K562 (cell line): ENCODE measurements at regions not wholly inside any gene's neighbourhood (a gene's known extent, or its start where the extent isn't known, plus 50 kb on each side); places are given as distances from the start of the nearest gene placed in this dataset.

Experiments
- ATAC-seq: fragments of 200-7000 bp; cut with Tn5 transposase; 3 replicates; pipeline ENCODE4 v1.9.1; 2020; ENCODE audit warnings: moderate library complexity
- BruUV-seq: library from RNA; stranded (reverse); fragments of 400-500 nt; replicated peaks from 2 replicates; lab custom pipeline; 2021; lab: Mats Ljungman, UMichigan
- CTCF ChIA-PET: fragments of 300-600 bp; formaldehyde crosslinking; extraction: SDS; loops from one replicate; lab custom pipeline; 2021; ENCODE audit warnings: low intra/inter-chr PET ratio; lab: Yijun Ruan, JAX
- POLR2A ChIA-PET: fragments of 300-600, 350-650 bp; sonication (Branson Sonifier 250); formaldehyde crosslinking; extraction: SDS; loops from one replicate; lab custom pipeline; 2021; ENCODE audit warnings: antibody characterized with exemption, inconsistent platforms; lab: Yijun Ruan, JAX
- DNase-seq, 4 experiments: peaks; one replicate each; pipeline versions ENCODE4 v3.0.0 to v3.0.0-alpha.2; 2011 to 2018; ENCODE audit warnings: low spot score in 3 of 4, mixed read lengths in 3 of 4; ENCODE audit errors: extremely low read depth in 1 of 4
- FAIRE-seq: peaks from 2 replicates; lab custom pipeline; 2011; peaks lifted over from hg19 to GRCh38; lab: Jason Lieb, UNC
- H2AFZ ChIP-seq: 2 replicates; pipeline ENCODE4 v1.6.0; 2011; ENCODE audit warnings: low read depth, low read length, control low read depth, inconsistent platforms
- H3K27ac ChIP-seq: fragments of 200-600 bp; 3 replicates; pipeline ENCODE4 v1.8.0; 2011; ENCODE audit warnings: low read depth, mild to moderate bottlenecking, control low read depth, inconsistent platforms, low read length, moderate library complexity, mixed read lengths; ENCODE audit errors: extremely low read depth
- H3K27me3 ChIP-seq, 2 experiments: fragments of 300-600 bp in 1 of 2; 2 replicates in 1 of 2; 3 replicates in 1 of 2; pipeline versions ENCODE4 v1.6.0 to v1.8.0; 2011; ENCODE audit warnings: inconsistent platforms in 2 of 2, low read length in 2 of 2, mild to moderate bottlenecking in 1 of 2, mixed read lengths in 1 of 2, moderate library complexity in 1 of 2; ENCODE audit not compliant: control insufficient read depth in 2 of 2, insufficient read depth in 2 of 2
- H3K36me3 ChIP-seq: fragments of 300-600 bp; 3 replicates; pipeline ENCODE4 v1.8.0; 2011; ENCODE audit warnings: mild to moderate bottlenecking, low read length, inconsistent platforms; ENCODE audit not compliant: control insufficient read depth, insufficient read depth
- H3K4me1 ChIP-seq, 2 experiments: fragments of 200-600 bp in 1 of 2; replicated peaks in 1 of 2; 2 replicates in 1 of 2; 3 replicates in 1 of 2; pipeline versions ENCODE4 v1.5.1 to v1.8.0; 2011; ENCODE audit warnings: inconsistent platforms in 2 of 2, low read length in 2 of 2, mild to moderate bottlenecking in 1 of 2, mixed read lengths in 1 of 2, moderate library complexity in 1 of 2; ENCODE audit not compliant: control insufficient read depth in 2 of 2, insufficient read depth in 2 of 2
- H3K4me2 ChIP-seq: 2 replicates; pipeline ENCODE4 v1.6.1; 2011; ENCODE audit warnings: low read length, control low read depth, inconsistent platforms, mixed read lengths; ENCODE audit not compliant: insufficient read depth
- H3K4me3 ChIP-seq: fragments of 200-600 bp; sonication (generic), shearing (Covaris generic); 2 replicates; pipeline ENCODE4 v1.5.1; 2016; ENCODE audit warnings: control low read depth, inconsistent platforms
- H3K79me2 ChIP-seq: fragments of 200-600 bp; 3 replicates; pipeline ENCODE4 v1.8.0; 2011; ENCODE audit warnings: low read length, inconsistent platforms; ENCODE audit not compliant: control insufficient read depth, insufficient read depth
- H3K9ac ChIP-seq, 2 experiments: 2 replicates each; pipeline versions ENCODE4 v1.6.0 to v1.6.1; 2011; ENCODE audit warnings: low read depth in 2 of 2, low read length in 2 of 2, control low read depth in 1 of 2, inconsistent platforms in 1 of 2, mild to moderate bottlenecking in 1 of 2, mixed read lengths in 1 of 2; ENCODE audit not compliant: insufficient read depth in 1 of 2
- H3K9me1 ChIP-seq: one replicate; pipeline ENCODE4 v1.6.0; 2011; ENCODE audit warnings: inconsistent platforms, mild to moderate bottlenecking, low read length, moderate library complexity; ENCODE audit not compliant: control insufficient read depth, insufficient read depth
- H3K9me3 ChIP-seq: replicated peaks from 2 replicates; pipeline ENCODE4 v1.5.1; 2011; ENCODE audit warnings: low read depth, low read length, inconsistent platforms; ENCODE audit not compliant: control insufficient read depth, insufficient read depth
- H4K20me1 ChIP-seq: replicated peaks from 2 replicates; pipeline ENCODE4 v1.6.1; 2011; ENCODE audit warnings: low read length, inconsistent platforms, mixed read lengths; ENCODE audit not compliant: control insufficient read depth, insufficient read depth
- CBX3 ChIP-seq, 2 experiments: IDR thresholded peaks; 1 replicate in 1 of 2; 2 replicates in 1 of 2; pipeline ENCODE4 v1.6.1; 2012; ENCODE audit warnings: inconsistent platforms in 2 of 2, low read length in 2 of 2, borderline replicate concordance in 1 of 2, control low read depth in 1 of 2
- DNMT1 ChIP-seq: fragments of 450-650 bp; IDR thresholded peaks from 2 replicates; pipeline ENCODE4 v1.6.1; 2016; ENCODE audit warnings: antibody characterized with exemption, mild to moderate bottlenecking
- E4F1 ChIP-seq: fragments of 250-450 bp; sonication (Bioruptor Pico); IDR thresholded peaks from 2 replicates; pipeline ENCODE4 v1.5.0; 2021; ENCODE audit warnings: mild to moderate bottlenecking, borderline replicate concordance
- MEF2A ChIP-seq: IDR thresholded peaks from 2 replicates; pipeline ENCODE4 v1.6.1; 2011; ENCODE audit warnings: low read depth, mild to moderate bottlenecking, low read length, moderate library complexity; ENCODE audit not compliant: control insufficient read depth
- NUFIP1 ChIP-seq: fragments of 450-650 bp; IDR thresholded peaks from 2 replicates; pipeline ENCODE4 v1.6.1; 2018; ENCODE audit not compliant: partially characterized antibody
- POLR3A ChIP-seq: IDR thresholded peaks from 2 replicates; pipeline ENCODE4 v1.6.1; 2011; ENCODE audit warnings: borderline replicate concordance, mild to moderate bottlenecking, moderate library complexity; ENCODE audit not compliant: insufficient read length, insufficient read depth; ENCODE audit errors: extremely low read depth
- PTTG1 ChIP-seq: fragments of 450-650 bp; IDR thresholded peaks from 2 replicates; pipeline ENCODE4 v1.6.1; 2016; ENCODE audit warnings: low read depth, mild to moderate bottlenecking, missing genetic modification characterization, missing compliant biosample characterization
- SIX5 ChIP-seq, 2 experiments: IDR thresholded peaks; 2 replicates each; pipeline ENCODE4 v1.6.1; 2011; ENCODE audit warnings: low read length in 2 of 2, borderline replicate concordance in 1 of 2, low read depth in 1 of 2, mild to moderate bottlenecking in 1 of 2, moderate library complexity in 1 of 2; ENCODE audit not compliant: insufficient read depth in 1 of 2
- TCF3 ChIP-seq: sonication (generic); formaldehyde crosslinking; IDR thresholded peaks from 2 replicates; pipeline ENCODE4 v1.4.0; 2020; ENCODE audit warnings: mild to moderate bottlenecking, missing genetic modification reagents
- TOE1 ChIP-seq, 2 experiments: fragments of 450-650 bp in 1 of 2; sonication (generic) in 1 of 2; formaldehyde crosslinking in 1 of 2; IDR thresholded peaks; 2 replicates each; pipeline versions ENCODE4 v1.7.1 to v1.8.0; 2016 to 2022; ENCODE audit warnings: borderline replicate concordance in 2 of 2, mild to moderate bottlenecking in 2 of 2, antibody characterized with exemption in 1 of 2, inconsistent platforms in 1 of 2, low read depth in 1 of 2, missing genetic modification reagents in 1 of 2, moderate library complexity in 1 of 2
- ZKSCAN3 ChIP-seq: fragments of 250-450 bp; sonication (Bioruptor Pico); IDR thresholded peaks from 2 replicates; pipeline ENCODE4 v1.4.0; 2020
- ZNF197 ChIP-seq: fragments of 200-800 bp; sonication (Bioruptor generic); IDR thresholded peaks from 2 replicates; pipeline ENCODE4 v1.6.1; 2016; ENCODE audit warnings: low read depth, missing genetic modification characterization, missing compliant biosample characterization
- WGBS: fragments of 100-300 bp; shearing (Covaris generic); methylation state at CpG from one replicate; pipeline ENCODE4 v1.1.6; 2016; ENCODE audit warnings: low coverage, mixed read lengths; ENCODE audit not compliant: insufficient coverage; ENCODE audit errors: missing lambda C conversion rate; 5-methylcytosine and 5-hydroxymethylcytosine counted together
- in situ Hi-C: fragments of 300-500 bp; cut with MboI; formaldehyde crosslinking; loops from 4 replicates; pipeline ENCODE4 v1.15.0; 2018; ENCODE audit warnings: inconsistent platforms, mixed read lengths
- intact Hi-C: fragments of 100-400 bp; cut with micrococcal nuclease; formaldehyde crosslinking; loops from 2 replicates; pipeline ENCODE4 v1.14.2; 2022

GRCh38 chr7:41378156-41378555 lies 324.7 kb downstream of the INHBA start:
- Histone ChIP-seq H3K79me2 (no peaks in the 10 kb centered on the region), H3K36me3 (no peaks in the 10 kb centered on the region), H3K9me3 (no peaks in the 10 kb centered on the region), H4K20me1 (no peaks in the 10 kb centered on the region), H3K9me1 (no peaks in the 10 kb centered on the region), H2AFZ (no peak overlapping the region), H3K9ac (no peak overlapping the region), H3K27me3 (no peaks in the 10 kb centered on the region), H3K4me2 (no peak overlapping the region), H3K27ac (no peak overlapping the region), H3K4me3 (no peak overlapping the region), H3K4me1 (no peaks in the 10 kb centered on the region)
- in situ Hi-C loops: no loop called here
- ChIA-PET CTCF (no interaction called here), POLR2A (no interaction called here)
- 0% methylated on average over 2 of the region's 2 CpGs for WGBS
- no peak for FAIRE-seq
- TF ChIP-seq SIX5 (IDR thresholded peaks at IDR 0.05; ENCODE audit: borderline replicate concordance in 1 of 2, insufficient read depth in 1 of 2, low read depth in 1 of 2, low read length in 2 of 2) (no peak), MEF2A (no peak)
- BruUV-seq: no TSS peak
- no peak for DNase-seq
- intact Hi-C loops: no loop called here
- no peak for ATAC-seq

GRCh38 chr7:41375582-41375981 lies 327.3 kb downstream of the INHBA start:
- POLR2A ChIA-PET: no interaction called here
- Histone ChIP-seq H3K4me3 (no peak overlapping the region), H3K4me2 (no peak overlapping the region), H2AFZ (no peak overlapping the region), H3K9me3 (no peaks in the 10 kb centered on the region), H3K9me1 (no peaks in the 10 kb centered on the region), H3K4me1 (no peaks in the 10 kb centered on the region), H3K27me3 (no peaks in the 10 kb centered on the region), H3K9ac (no peak overlapping the region), H3K79me2 (no peaks in the 10 kb centered on the region), H3K36me3 (no peaks in the 10 kb centered on the region), H3K27ac (no peak overlapping the region), H4K20me1 (no peaks in the 10 kb centered on the region)
- intact Hi-C loops (no loop called here), in situ Hi-C loops (no loop called here)
- no peak for FAIRE-seq
- CTCF ChIA-PET: no interaction called here
- ATAC-seq: no peak
- WGBS: 10% methylated on average over 1 of the region's 1 CpG
- no peak for DNase-seq
- BruUV-seq: no TSS peak
- TF ChIP-seq NUFIP1: no peak
- TF ChIP-seq DNMT1: no peak
- no peak for TF ChIP-seq E4F1 (CRISPR knock-in tag)
- TF ChIP-seq ZNF197: no peak
- TF ChIP-seq PTTG1 (tag): no peak
- TF ChIP-seq CBX3 (IDR thresholded peaks at IDR 0.05; ENCODE audit: borderline replicate concordance in 1 of 2, low read length in 2 of 2): no peak
- TF ChIP-seq ZKSCAN3 (CRISPR knock-in tag): no peak
- no peak for TF ChIP-seq POLR3A
- no peak for TF ChIP-seq TCF3 (CRISPR knock-in tag)
- no peak for TF ChIP-seq TOE1 (IDR thresholded peaks at IDR 0.05; ENCODE audit: borderline replicate concordance)
- TF ChIP-seq TOE1 (CRISPR knock-in tag; IDR thresholded peaks at IDR 0.05; ENCODE audit: borderline replicate concordance, low read depth): no peak
